ENCODE measurements at regions not wholly inside any gene's neighbourhood (a gene's known extent, or its start where the extent isn't known, plus 50 kb on each side); places are given as distances from the start of the nearest gene placed in this dataset.

- TF ChIP-seq, protein P1, sequence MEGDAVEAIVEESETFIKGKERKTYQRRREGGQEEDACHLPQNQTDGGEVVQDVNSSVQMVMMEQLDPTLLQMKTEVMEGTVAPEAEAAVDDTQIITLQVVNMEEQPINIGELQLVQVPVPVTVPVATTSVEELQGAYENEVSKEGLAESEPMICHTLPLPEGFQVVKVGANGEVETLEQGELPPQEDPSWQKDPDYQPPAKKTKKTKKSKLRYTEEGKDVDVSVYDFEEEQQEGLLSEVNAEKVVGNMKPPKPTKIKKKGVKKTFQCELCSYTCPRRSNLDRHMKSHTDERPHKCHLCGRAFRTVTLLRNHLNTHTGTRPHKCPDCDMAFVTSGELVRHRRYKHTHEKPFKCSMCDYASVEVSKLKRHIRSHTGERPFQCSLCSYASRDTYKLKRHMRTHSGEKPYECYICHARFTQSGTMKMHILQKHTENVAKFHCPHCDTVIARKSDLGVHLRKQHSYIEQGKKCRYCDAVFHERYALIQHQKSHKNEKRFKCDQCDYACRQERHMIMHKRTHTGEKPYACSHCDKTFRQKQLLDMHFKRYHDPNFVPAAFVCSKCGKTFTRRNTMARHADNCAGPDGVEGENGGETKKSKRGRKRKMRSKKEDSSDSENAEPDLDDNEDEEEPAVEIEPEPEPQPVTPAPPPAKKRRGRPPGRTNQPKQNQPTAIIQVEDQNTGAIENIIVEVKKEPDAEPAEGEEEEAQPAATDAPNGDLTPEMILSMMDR (IDR thresholded peaks at IDR 0.05; ENCODE audit: extremely low read depth in 1 of 2, insufficient read depth in 1 of 2, low read depth in 1 of 2, low read length in 2 of 2) = no peak
- TF ChIP-seq POLR2A (IDR thresholded peaks at IDR 0.05; ENCODE audit: low read depth, low read length) (no peak), EZH2 (IDR thresholded peaks at IDR 0.05; ENCODE audit: borderline replicate concordance, low read depth, low read length, severe bottlenecking) (no peak), JUN (IDR thresholded peaks at IDR 0.05; ENCODE audit: borderline replicate concordance, insufficient read depth, insufficient read length, low read depth) (no peak), POLR2AphosphoS5 (IDR thresholded peaks at IDR 0.05; ENCODE audit: insufficient read depth, low read depth, low read length) (no peak), FOS (IDR thresholded peaks at IDR 0.05; ENCODE audit: borderline replicate concordance, insufficient read depth, low read length) (no peak), MYC (IDR thresholded peaks at IDR 0.05; ENCODE audit: low read depth, low read length) (no peak)
- TF ChIP-seq, protein P2, sequence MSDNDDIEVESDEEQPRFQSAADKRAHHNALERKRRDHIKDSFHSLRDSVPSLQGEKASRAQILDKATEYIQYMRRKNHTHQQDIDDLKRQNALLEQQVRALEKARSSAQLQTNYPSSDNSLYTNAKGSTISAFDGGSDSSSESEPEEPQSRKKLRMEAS (IDR thresholded peaks at IDR 0.05; ENCODE audit: insufficient read depth, insufficient read length) = no peak
Measured at GRCh38 chr11:69371731-69372588, 78.0 kb downstream of the MYEOV start.
